HG03342 (cell line): ENCODE measurements at regions not wholly inside any gene's neighbourhood (a gene's known extent, or its start where the extent isn't known, plus 50 kb on each side); places are given as distances from the start of the nearest gene placed in this dataset.
"Not testable (repeated sequence)": the region's sequence is repeated elsewhere in the genome, so short reads cannot be mapped to it uniquely, and the experiment has no call there.

Experiments
- ATAC-seq: cut with Tn5 transposase; IDR thresholded peaks from one replicate; pipeline ENCODE4 v1.9.1; 2021; ENCODE audit warnings: mild to moderate bottlenecking, moderate library complexity; ENCODE audit not compliant: unreplicated experiment

GRCh38 chr2:53379547-53379946 lies 388.1 kb upstream of the CHAC2 start:
- ATAC-seq = no peak

GRCh38 chr2:53378791-53379190 lies 388.8 kb upstream of the CHAC2 start:
- ATAC-seq = no peak

- ATAC-seq = no peak
Measured at GRCh38 chr2:53373126-53373525, 394.5 kb upstream of the CHAC2 start.

DNA sequence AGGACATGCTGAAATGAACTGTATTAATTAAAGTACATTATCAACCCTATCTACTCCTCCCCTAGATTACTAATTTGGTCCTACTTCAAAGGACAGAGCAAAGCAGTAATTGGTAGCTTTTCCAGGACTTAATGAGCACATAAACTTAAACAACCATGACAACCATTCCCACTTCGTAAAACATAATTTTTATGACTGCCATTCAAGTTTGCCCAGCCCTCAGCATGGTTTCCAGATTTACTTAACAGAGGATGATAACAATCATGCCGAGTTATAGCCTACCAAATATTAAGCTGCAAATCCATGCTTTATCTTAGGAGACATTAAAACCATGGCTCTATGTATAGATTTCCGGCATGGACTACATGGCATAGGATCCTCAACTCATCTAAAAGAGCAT lies 401.1 kb upstream of the CHAC2 start:
- ATAC-seq = no peak

GRCh38 chr2:53362934-53363333 lies 404.7 kb upstream of the CHAC2 start:
- ATAC-seq = no peak

DNA sequence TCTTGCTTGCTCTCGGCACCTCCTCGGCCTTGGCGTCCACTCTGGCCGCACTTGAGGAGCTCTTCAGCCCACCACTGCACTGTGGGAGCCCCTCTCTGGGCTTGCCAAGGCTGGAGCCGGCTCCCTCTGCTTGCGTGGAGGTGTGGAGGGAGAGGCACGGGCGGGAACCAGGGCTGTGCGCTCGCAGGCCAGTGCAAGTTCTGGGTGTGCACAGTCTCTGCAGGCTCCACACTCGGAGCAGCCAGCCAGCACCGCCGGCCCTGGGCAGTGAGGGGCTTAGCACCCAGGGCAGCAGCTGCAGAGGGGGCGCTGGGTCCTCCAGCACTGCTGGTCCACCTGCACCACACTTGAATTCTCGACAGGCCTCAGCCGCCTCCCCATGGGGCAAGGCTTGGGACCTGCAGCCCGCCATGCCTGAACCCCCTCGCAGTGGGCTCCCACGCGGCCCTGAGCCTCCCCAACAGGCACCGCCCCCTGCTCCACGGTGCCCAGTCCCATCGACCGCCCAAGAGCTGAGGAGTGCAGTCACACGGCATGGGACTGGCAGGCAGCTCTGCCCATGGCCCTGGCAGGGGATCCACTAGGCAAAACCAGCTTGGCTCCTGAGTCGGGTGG lies 411.2 kb upstream of the CHAC2 start:
- no peak for ATAC-seq

GRCh38 chr2:53353135-53354114 lies 414.2 kb upstream of the CHAC2 start:
- no peak for ATAC-seq

- no peak for ATAC-seq
Measured at GRCh38 chr2:53347269-53347668, 420.3 kb upstream of the CHAC2 start.

GRCh38 chr2:53342248-53342647 lies 425.4 kb upstream of the CHAC2 start:
- ATAC-seq = no peak

- ATAC-seq = no peak
Measured at GRCh38 chr2:53334610-53335009, 433.0 kb upstream of the CHAC2 start.

DNA sequence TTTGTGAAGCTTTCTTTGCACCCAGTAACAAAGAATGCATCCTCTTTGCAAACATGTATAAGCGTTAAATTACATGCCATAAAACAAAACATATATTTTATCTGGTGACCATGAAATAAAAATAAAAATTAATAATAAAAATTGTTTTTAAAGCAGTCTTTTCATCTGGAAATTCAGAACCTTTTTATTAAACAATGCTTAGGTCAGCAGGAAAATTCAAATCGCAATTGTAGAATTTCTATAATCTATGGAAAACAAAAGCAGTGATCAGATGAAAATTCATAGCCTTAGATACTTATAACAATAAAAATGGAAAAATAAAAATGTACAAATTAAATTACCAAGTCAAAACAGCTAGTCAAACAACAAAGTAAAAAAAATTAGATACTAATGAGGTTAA lies 435.9 kb upstream of the CHAC2 start:
- ATAC-seq = no peak

GRCh38 chr2:53317861-53318260 lies 449.7 kb upstream of the CHAC2 start:
- no peak for ATAC-seq

DNA sequence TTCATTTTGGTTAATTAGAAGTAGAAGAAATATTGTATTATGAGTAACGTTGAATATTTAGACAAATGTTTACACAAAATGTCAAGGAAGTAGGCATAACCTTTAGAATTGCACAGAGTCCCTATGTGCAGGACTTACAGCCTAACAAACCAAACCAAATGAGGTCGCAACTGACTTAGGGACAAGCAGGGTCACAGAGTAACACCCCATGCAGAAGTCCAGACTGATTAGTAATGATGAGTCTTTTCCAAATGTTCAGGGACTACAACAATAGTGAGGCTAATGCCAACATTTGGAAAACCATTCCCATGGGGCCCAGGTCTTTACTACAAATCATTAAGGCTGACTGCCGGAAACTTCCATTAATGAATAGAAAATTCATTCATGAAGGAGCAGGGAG lies 452.5 kb upstream of the CHAC2 start:
- ATAC-seq = no peak

DNA sequence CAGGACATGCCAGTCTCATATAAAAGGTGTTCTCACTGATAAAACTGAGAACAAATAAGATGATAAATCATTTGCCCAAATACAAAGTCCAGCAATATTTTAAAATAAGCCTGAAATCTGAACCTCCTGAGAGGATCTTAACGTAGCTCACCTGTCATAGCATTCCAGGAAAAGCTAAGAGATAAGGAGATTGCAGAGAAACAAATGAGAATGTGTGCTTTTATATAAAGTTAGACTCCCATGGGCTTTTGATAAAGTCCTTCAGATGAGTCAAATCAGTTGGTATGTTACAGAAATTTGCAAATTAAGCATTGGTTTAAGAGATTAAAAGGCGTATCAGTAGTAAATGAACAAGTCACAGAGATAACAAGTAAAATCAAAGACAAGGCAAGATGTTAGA lies 452.9 kb upstream of the CHAC2 start:
- ATAC-seq = no peak

GRCh38 chr2:53313644-53314043 lies 454.0 kb upstream of the CHAC2 start:
- not testable (repeated sequence) for ATAC-seq

- no peak for ATAC-seq
Measured at GRCh38 chr2:53312721-53313120, 454.9 kb upstream of the CHAC2 start.

- no peak for ATAC-seq
Measured at GRCh38 chr2:53312181-53312580, 455.4 kb upstream of the CHAC2 start.

- ATAC-seq = no peak
Measured at GRCh38 chr2:53303012-53303578, 464.5 kb upstream of the CHAC2 start.

DNA sequence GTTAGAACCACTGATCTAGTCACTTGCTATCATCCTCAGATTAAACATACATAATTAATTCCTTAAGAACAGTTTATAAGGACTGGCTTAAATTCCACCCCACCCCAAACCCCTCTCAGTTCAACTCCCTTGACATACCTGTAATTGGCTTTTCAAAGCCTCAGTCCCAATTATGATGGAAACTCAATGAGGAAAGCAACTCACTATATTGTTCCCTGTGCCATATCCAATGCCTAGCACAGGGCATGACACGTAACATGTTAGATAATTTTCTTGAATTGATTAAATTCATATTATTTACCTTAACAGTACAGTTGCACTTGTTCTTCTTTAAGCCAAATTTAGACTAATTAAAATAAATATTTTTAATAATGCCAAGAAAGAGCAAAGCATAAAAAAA lies 465.1 kb upstream of the CHAC2 start:
- ATAC-seq = no peak

DNA sequence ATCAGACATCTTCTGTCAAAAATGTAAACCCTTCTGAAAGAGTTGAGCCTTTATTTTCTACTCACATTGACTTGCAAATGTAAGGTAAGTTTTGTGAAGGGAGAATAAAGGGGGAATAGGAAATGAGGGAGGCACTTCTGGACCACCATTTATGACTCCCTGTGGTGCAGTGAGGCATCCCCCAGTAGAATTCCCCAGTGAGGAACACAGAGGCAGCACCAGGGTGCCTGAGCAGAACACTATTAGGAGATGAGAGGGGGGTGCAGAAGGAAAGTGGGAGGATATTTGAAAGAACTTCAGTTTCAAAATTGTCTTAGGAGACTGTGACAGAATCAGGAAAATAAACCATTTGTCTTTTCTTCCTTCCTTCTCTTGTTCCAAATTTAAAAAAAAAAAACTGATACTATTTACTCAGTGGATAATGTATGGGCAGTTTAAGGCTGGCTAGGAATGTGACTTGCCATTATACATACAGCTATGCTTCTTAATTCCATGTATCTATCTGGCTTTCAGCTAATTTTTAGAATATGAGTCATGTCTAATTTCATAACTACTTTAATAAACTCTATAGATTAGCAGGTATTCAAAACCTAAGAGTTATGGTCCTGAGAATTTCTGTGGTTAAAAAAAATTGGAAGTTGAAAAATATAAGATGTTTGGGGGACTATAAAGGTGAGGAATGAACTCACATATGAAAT lies 478.1 kb upstream of the CHAC2 start:
- no peak for ATAC-seq

DNA sequence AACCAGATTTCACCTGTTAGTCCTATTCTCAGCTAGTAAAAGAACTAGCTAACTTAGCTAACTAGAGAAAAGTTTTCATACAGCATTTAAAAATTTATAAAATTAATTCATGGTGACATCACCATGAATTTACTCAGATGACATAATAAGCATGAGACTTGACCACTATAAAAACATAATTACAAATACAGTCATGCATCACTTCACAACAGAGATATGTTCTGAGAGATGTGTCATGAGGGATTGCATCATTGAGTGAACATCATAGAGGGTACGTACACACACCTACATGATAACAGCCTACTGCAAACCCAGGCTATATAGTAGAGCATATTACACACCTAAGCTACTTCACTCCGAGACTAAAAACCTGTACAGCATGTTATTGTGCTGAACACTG lies 481.3 kb upstream of the CHAC2 start:
- no peak for ATAC-seq
